H1 (cell line): ENCODE measurements at regions not wholly inside any gene's neighbourhood (a gene's known extent, or its start where the extent isn't known, plus 50 kb on each side); places are given as distances from the start of the nearest gene placed in this dataset.

ENCODE experiments used
- CTCF ChIA-PET: fragments of 300-600 bp; sonication (Branson Sonifier 250); formaldehyde crosslinking; loops from one replicate; lab custom pipeline; 2021; ENCODE audit not compliant: partially characterized antibody; lab: Charles Lee
- POLR2A ChIA-PET: fragments of 300-600 bp; sonication (Branson Sonifier 250); formaldehyde crosslinking; loops from one replicate; lab custom pipeline; 2021; ENCODE audit warnings: inconsistent platforms; ENCODE audit not compliant: partially characterized antibody; lab: Charles Lee
- DNase-seq, 2 experiments: peaks; one replicate each; pipeline versions ENCODE4 v3.0.0 to v3.0.0-alpha.2; 2010 to 2022; ENCODE audit warnings: low spot score in 2 of 2, low read depth in 1 of 2, mixed read lengths in 1 of 2
- FAIRE-seq: peaks from 2 replicates; lab custom pipeline; 2011; peaks lifted over from hg19 to GRCh38; lab: Jason Lieb, UNC
- H2AFZ ChIP-seq: 2 replicates; pipeline ENCODE4 v1.8.1; 2012; ENCODE audit warnings: low read length, inconsistent platforms
- H2AK5ac ChIP-seq: 2 replicates; pipeline ENCODE4 v1.6.1; 2013; ENCODE audit warnings: low read depth, low read length
- H2BK120ac ChIP-seq: replicated peaks from 2 replicates; pipeline ENCODE3; 2013; ENCODE audit warnings: low read depth, low read length, inconsistent platforms
- H2BK12ac ChIP-seq: 2 replicates; pipeline ENCODE4 v1.6.1; 2013; ENCODE audit warnings: low read depth, low read length
- H2BK15ac ChIP-seq: 2 replicates; pipeline ENCODE4 v1.6.1; 2013; ENCODE audit warnings: low read length
- H2BK20ac ChIP-seq: 2 replicates; pipeline ENCODE4 v1.6.1; 2013; ENCODE audit warnings: low read length
- H2BK5ac ChIP-seq: 2 replicates; pipeline ENCODE4 v1.6.1; 2013; ENCODE audit warnings: low read depth, low read length
- H3K14ac ChIP-seq: 2 replicates; pipeline ENCODE4 v1.6.1; 2013; ENCODE audit warnings: inconsistent platforms; ENCODE audit not compliant: insufficient read length
- H3K18ac ChIP-seq: 2 replicates; pipeline ENCODE4 v1.6.1; 2013; ENCODE audit warnings: low read length; ENCODE audit errors: extremely low read depth
- H3K23ac ChIP-seq: 2 replicates; pipeline ENCODE4 v1.6.1; 2013; ENCODE audit warnings: inconsistent platforms; ENCODE audit not compliant: insufficient read length
- H3K23me2 ChIP-seq: 2 replicates; pipeline ENCODE4 v1.6.1; 2013; ENCODE audit warnings: low read depth, low read length
- H3K27ac ChIP-seq: 2 replicates; pipeline ENCODE4 v1.6.1; 2011; ENCODE audit warnings: low read depth, low read length, inconsistent platforms
- H3K27me3 ChIP-seq, 4 experiments: replicated peaks in 1 of 4; 1 replicate in 1 of 4; 2 replicates in 3 of 4; pipeline versions ENCODE4 v1.6.1 to v1.8.1; 2011 to 2013; ENCODE audit warnings: low read length in 3 of 4, mild to moderate bottlenecking in 3 of 4, inconsistent platforms in 2 of 4, mixed read lengths in 2 of 4, moderate library complexity in 1 of 4; ENCODE audit not compliant: control insufficient read depth in 3 of 4, insufficient read depth in 3 of 4; ENCODE audit errors: extremely low read depth in 1 of 4
- H3K36me3 ChIP-seq, 4 experiments: 2 replicates each; pipeline versions ENCODE4 v1.6.1 to v1.8.1; 2011 to 2013; ENCODE audit warnings: mild to moderate bottlenecking in 4 of 4, low read length in 3 of 4, moderate library complexity in 2 of 4, control low read depth in 1 of 4, inconsistent platforms in 1 of 4; ENCODE audit not compliant: insufficient read depth in 4 of 4, control insufficient read depth in 2 of 4
- H3K4ac ChIP-seq: replicated peaks from 2 replicates; pipeline ENCODE3; 2013; ENCODE audit warnings: low read length, low read depth, mixed read lengths, inconsistent platforms; ENCODE audit not compliant: insufficient read length
- H3K4me1 ChIP-seq, 4 experiments: replicated peaks in 1 of 4; 1 replicate in 1 of 4; 2 replicates in 3 of 4; pipeline versions ENCODE4 v1.6.1 to v1.8.1; 2011 to 2013; ENCODE audit warnings: low read length in 3 of 4, inconsistent platforms in 2 of 4, mixed read lengths in 1 of 4; ENCODE audit not compliant: insufficient read depth in 4 of 4, control insufficient read depth in 3 of 4
- H3K4me2 ChIP-seq, 2 experiments: 2 replicates each; pipeline versions ENCODE4 v1.6.1 to v1.8.1; 2011 to 2013; ENCODE audit warnings: low read depth in 2 of 2, low read length in 2 of 2, control low read depth in 1 of 2, inconsistent platforms in 1 of 2, mild to moderate bottlenecking in 1 of 2; ENCODE audit not compliant: insufficient read depth in 1 of 2
- H3K4me3 ChIP-seq, 4 experiments: fragments of 200-600, 300-600 bp in 1 of 4; sonication (generic), shearing (Covaris generic), sonication (Bioruptor Twin) in 1 of 4; 2 replicates each; pipeline versions ENCODE4 v1.5.1 to v1.8.1; 2011 to 2016; ENCODE audit warnings: low read length in 4 of 4, low read depth in 3 of 4, control low read depth in 2 of 4, inconsistent platforms in 2 of 4, mild to moderate bottlenecking in 2 of 4, mixed read lengths in 1 of 4, moderate library complexity in 1 of 4; ENCODE audit not compliant: insufficient read depth in 2 of 4; ENCODE audit errors: extremely low read depth in 1 of 4
- H3K56ac ChIP-seq: replicated peaks from 2 replicates; pipeline ENCODE3; 2013; ENCODE audit warnings: low read depth, mild to moderate bottlenecking, mixed read lengths, low read length, inconsistent platforms; ENCODE audit not compliant: insufficient read length
- H3K79me1 ChIP-seq: 2 replicates; pipeline ENCODE4 v1.6.1; 2013; ENCODE audit warnings: low read depth, low read length, control low read depth
- H3K79me2 ChIP-seq, 2 experiments: 2 replicates each; pipeline versions ENCODE4 v1.6.1 to v1.8.1; 2012 to 2013; ENCODE audit warnings: low read length in 2 of 2, mild to moderate bottlenecking in 2 of 2, inconsistent platforms in 1 of 2; ENCODE audit not compliant: insufficient read depth in 2 of 2, control insufficient read depth in 1 of 2
- H3K9ac ChIP-seq, 4 experiments: replicated peaks in 1 of 4; 1 replicate in 1 of 4; 2 replicates in 3 of 4; pipeline versions ENCODE4 v1.6.1 to v1.8.1; 2011 to 2013; ENCODE audit warnings: low read depth in 3 of 4, low read length in 3 of 4, control low read depth in 2 of 4, mild to moderate bottlenecking in 2 of 4, moderate library complexity in 2 of 4, inconsistent platforms in 1 of 4; ENCODE audit errors: extremely low read depth in 1 of 4
- H3K9me3 ChIP-seq, 2 experiments: 2 replicates each; pipeline versions ENCODE4 v1.6.1 to v1.8.1; 2012 to 2013; ENCODE audit warnings: mild to moderate bottlenecking in 2 of 2, moderate library complexity in 2 of 2, control low read depth in 1 of 2, inconsistent platforms in 1 of 2, low read depth in 1 of 2, low read length in 1 of 2, mixed read lengths in 1 of 2; ENCODE audit not compliant: insufficient read depth in 2 of 2
- H4K20me1 ChIP-seq, 2 experiments: replicated peaks in 1 of 2; 2 replicates each; pipeline versions ENCODE3 to v1.8.1; 2011 to 2013; ENCODE audit warnings: inconsistent platforms in 2 of 2, low read length in 2 of 2, mild to moderate bottlenecking in 1 of 2; ENCODE audit not compliant: insufficient read depth in 2 of 2, control insufficient read depth in 1 of 2
- H4K5ac ChIP-seq: 2 replicates; pipeline ENCODE4 v1.6.1; 2013; ENCODE audit warnings: low read length, low read depth, mixed read lengths, inconsistent platforms; ENCODE audit not compliant: insufficient read length
- H4K8ac ChIP-seq: 2 replicates; pipeline ENCODE4 v1.8.0; 2013; ENCODE audit warnings: mild to moderate bottlenecking, moderate library complexity, low read length, inconsistent platforms; ENCODE audit not compliant: insufficient read depth; ENCODE audit errors: extremely low read depth
- H4K91ac ChIP-seq: replicated peaks from 2 replicates; pipeline ENCODE3; 2013; ENCODE audit warnings: low read length, mixed read lengths, inconsistent platforms; ENCODE audit not compliant: insufficient read length
- BACH1 ChIP-seq: IDR thresholded peaks from 2 replicates; pipeline ENCODE4 v1.6.1; 2012; ENCODE audit warnings: low read length, improper control_type of control experiment
- GTF2F1 ChIP-seq: IDR thresholded peaks from 2 replicates; pipeline ENCODE4 v1.6.1; 2012; ENCODE audit warnings: low read depth, low read length, improper control_type of control experiment, borderline replicate concordance
- KDM1A ChIP-seq: fragments of 200-600, 300-600 bp; sonication (generic); IDR thresholded peaks from 2 replicates; pipeline ENCODE4 v1.7.1; 2016; ENCODE audit warnings: mild to moderate bottlenecking, low read length, borderline replicate concordance
- KDM4A ChIP-seq: IDR thresholded peaks from one replicate; pipeline ENCODE4 v1.7.1; 2012; ENCODE audit warnings: low read depth, mild to moderate bottlenecking, moderate library complexity, low read length, inconsistent platforms; ENCODE audit not compliant: severe bottlenecking
- KDM5A ChIP-seq: fragments of 200-600 bp; IDR thresholded peaks from 2 replicates; pipeline ENCODE4 v1.7.1; 2012; ENCODE audit warnings: mild to moderate bottlenecking, low read length, inconsistent platforms, mixed read lengths
- MAX ChIP-seq: IDR thresholded peaks from 2 replicates; pipeline ENCODE4 v1.6.1; 2012; ENCODE audit warnings: inconsistent platforms
- NANOG ChIP-seq: IDR thresholded peaks from 2 replicates; pipeline ENCODE4 v1.6.1; 2011; ENCODE audit warnings: low read length, low read depth, mild to moderate bottlenecking, inconsistent platforms; ENCODE audit not compliant: insufficient read depth, poor library complexity, severe bottlenecking
- POLR2AphosphoS5 ChIP-seq: IDR thresholded peaks from 2 replicates; pipeline ENCODE4 v1.6.1; 2011; ENCODE audit warnings: low read depth, low read length
- RBBP5 ChIP-seq: IDR thresholded peaks from 2 replicates; pipeline ENCODE4 v1.7.1; 2012; ENCODE audit warnings: low read depth, mild to moderate bottlenecking, inconsistent platforms, low read length, moderate library complexity, borderline replicate concordance
- SIN3A ChIP-seq, 2 experiments: IDR thresholded peaks in 1 of 2; conservative IDR thresholded peaks in 1 of 2; 2 replicates each; pipeline ENCODE4 v1.6.1; 2011 to 2012; ENCODE audit warnings: low read length in 2 of 2, improper control_type of control experiment in 1 of 2, low read depth in 1 of 2, mild to moderate bottlenecking in 1 of 2
- SIRT6 ChIP-seq: IDR thresholded peaks from one replicate; pipeline ENCODE4 v1.7.1; 2012; ENCODE audit warnings: low read length, inconsistent platforms
- SP2 ChIP-seq: IDR thresholded peaks from 2 replicates; pipeline ENCODE4 v1.6.1; 2012; ENCODE audit warnings: mild to moderate bottlenecking, low read length, inconsistent platforms
- TAF1 ChIP-seq: IDR thresholded peaks from 2 replicates; pipeline ENCODE4 v1.6.1; 2011; ENCODE audit warnings: mild to moderate bottlenecking, low read depth, low read length
- WGBS, 2 experiments: shearing (Covaris generic) in 1 of 2; methylation state at CpG; one replicate each; pipeline versions ENCODE4 v1.1.6 to v1.1.7; 2013 to 2015; ENCODE audit warnings: low lambda C conversion rate in 2 of 2, mixed read lengths in 2 of 2, inconsistent platforms in 1 of 2, low coverage in 1 of 2, missing lambda C conversion rate in 1 of 2; ENCODE audit not compliant: insufficient replicate concordance in 2 of 2, insufficient coverage in 1 of 2, insufficient read length in 1 of 2; ENCODE audit errors: extremely low coverage in 1 of 2, missing lambda C conversion rate in 1 of 2; 5-methylcytosine and 5-hydroxymethylcytosine counted together
- TF ChIP-seq, protein P1 (sequence below): IDR thresholded peaks from 2 replicates; pipeline ENCODE4 v1.6.1; 2011; ENCODE audit warnings: low read depth, mild to moderate bottlenecking, low read length; ENCODE audit not compliant: insufficient read depth

- Histone ChIP-seq H3K9ac (no peak overlapping the region), H2BK20ac (no peak overlapping the region), H3K14ac (no peak overlapping the region), H3K27ac (no peak overlapping the region), H3K4me1 (no peaks in the 10 kb centered on the region; a peak in 1 of 7 replicates), H4K20me1 (no peaks in the 10 kb centered on the region), H3K56ac (no peak overlapping the region), H2BK12ac (no peak overlapping the region), H4K8ac (no peak overlapping the region), H3K4me3 (no peak overlapping the region), H3K79me1 (no peaks in the 10 kb centered on the region), H3K18ac (no peak overlapping the region), H2AFZ (no peak overlapping the region), H4K91ac (no peak overlapping the region), H3K4me2 (no peak overlapping the region), H3K9me3 (no peaks in the 10 kb centered on the region), H2BK15ac (no peak overlapping the region), H3K79me2 (no peaks in the 10 kb centered on the region), H3K23ac (no peak overlapping the region), H3K36me3 (no peaks in the 10 kb centered on the region), H2BK5ac (no peak overlapping the region), H3K4ac (no peak overlapping the region), H2BK120ac (no peak overlapping the region), H3K27me3 (no peaks in the 10 kb centered on the region), H3K23me2 (no peaks in the 10 kb centered on the region), H4K5ac (no peak overlapping the region), H2AK5ac (no peak overlapping the region)
- FAIRE-seq, result no peak
- 96% methylated on average over 1 of the region's 1 CpG; no CpG with 5 or more reads in 1 of the 2 experiments for WGBS, 2 experiments
- no peak for TF ChIP-seq POLR2AphosphoS5
- TF ChIP-seq GTF2F1, result no peak
- no peak for TF ChIP-seq SP2
- no peak for TF ChIP-seq KDM5A
- no peak for TF ChIP-seq BACH1
- no peak for TF ChIP-seq SIN3A (conservative IDR thresholded peaks at IDR 0.05 in 1 of 2, IDR thresholded peaks at IDR 0.05 in 1 of 2; ENCODE audit: low read depth in 1 of 2, low read length in 2 of 2)
- TF ChIP-seq KDM1A, result no peak
- no peak for TF ChIP-seq NANOG
- TF ChIP-seq RBBP5, result no peak
- no peak for TF ChIP-seq TAF1
- no peak for TF ChIP-seq KDM4A
- TF ChIP-seq, protein P1, sequence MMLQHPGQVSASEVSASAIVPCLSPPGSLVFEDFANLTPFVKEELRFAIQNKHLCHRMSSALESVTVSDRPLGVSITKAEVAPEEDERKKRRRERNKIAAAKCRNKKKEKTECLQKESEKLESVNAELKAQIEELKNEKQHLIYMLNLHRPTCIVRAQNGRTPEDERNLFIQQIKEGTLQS, result no peak
- no peak for TF ChIP-seq MAX
- no peak for TF ChIP-seq SIRT6
- CTCF ChIA-PET, result interaction anchor here (1.1 kb wide), 1 partner anchor 14 kb away, joined by 3 read pairs; no protein-coding TSS in a partner anchor
- POLR2A ChIA-PET, result no interaction called here
- no peak for DNase-seq
Observed at GRCh38 chr16:54780266-54780665, 150.4 kb upstream of the IRX5 start.
